ENCODE measurements at regions not wholly inside any gene's neighbourhood (a gene's known extent, or its start where the extent isn't known, plus 50 kb on each side); places are given as distances from the start of the nearest gene placed in this dataset.

GRCh38 chr2:20523799-20524187, 76.9 kb downstream of the RHOB start:
- TF ChIP-seq CTCF (IDR thresholded peaks at IDR 0.05): no peak
- Mint-ChIP-seq H3K9me3 (no peaks in the 10 kb centered on the region), H3K36me3 (ENCODE audit: low read depth) (no peaks in the 10 kb centered on the region), H3K4me1 (ENCODE audit: low read depth) (peaks cover 12% of the 10 kb centered on the region; the same call in 1 of the 2 replicates), H3K27ac (no peak overlapping the region), H3K4me3 (no peak overlapping the region), H3K27me3 (ENCODE audit: insufficient read depth) (peaks cover 26% of the 10 kb centered on the region)
- DNase-seq: no peak

- H3K4me3 Mint-ChIP-seq: no peak overlapping the region
- no peak overlapping the region for H3K27ac Mint-ChIP-seq
Observed at GRCh38 chr2:20524412-20525040, 77.7 kb downstream of the RHOB start.

DNA sequence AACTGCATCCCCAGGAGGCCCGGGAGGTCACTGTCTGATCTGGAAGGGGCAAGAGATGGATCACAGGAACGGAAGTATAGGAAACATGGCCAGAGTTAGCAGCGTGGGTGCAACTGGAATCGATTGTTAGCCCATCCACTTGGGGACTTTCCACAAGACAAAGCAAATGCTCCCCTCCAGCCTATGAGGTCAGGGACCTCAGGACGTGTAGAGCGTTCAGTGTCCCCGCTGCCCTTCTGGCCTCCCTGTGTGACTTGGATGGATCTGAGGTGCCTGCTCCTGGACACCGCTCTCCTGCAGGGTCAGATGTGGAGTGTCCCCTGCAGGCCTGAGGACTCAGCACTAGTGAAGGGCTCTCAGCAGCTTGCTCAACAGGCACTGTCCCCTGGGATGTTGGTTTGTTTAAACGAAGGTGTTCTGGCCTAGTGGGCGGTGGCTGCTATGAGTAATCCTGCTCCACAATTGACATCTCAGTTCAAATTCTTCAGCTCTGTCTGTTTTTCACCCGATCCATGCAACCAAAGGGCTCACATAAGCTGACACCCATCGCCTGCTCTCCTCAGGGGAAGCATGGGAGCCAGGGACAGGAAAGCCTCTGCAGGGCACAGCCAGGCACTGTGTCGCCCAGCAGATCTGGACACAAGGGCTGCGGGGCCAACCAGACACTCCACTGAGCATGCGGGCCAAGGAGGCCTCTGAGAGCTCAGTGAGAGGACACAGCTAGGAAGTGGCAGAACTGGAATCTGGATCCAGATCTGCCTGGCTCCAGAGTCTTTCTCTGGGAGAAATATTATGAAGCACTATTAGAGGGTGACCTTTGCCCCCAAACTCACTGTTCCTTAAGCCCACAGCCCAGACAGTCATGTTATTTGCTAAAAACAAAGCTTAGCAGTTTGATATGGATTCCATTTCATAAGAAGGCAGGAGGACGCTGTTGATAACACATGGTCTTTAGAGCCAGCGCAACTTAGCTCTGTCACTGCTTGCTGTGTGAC, 78.5 kb downstream of the RHOB start:
- H3K27ac Mint-ChIP-seq: no peak overlapping the region
- peaks cover 28% of the 10 kb centered on the region for H3K27me3 Mint-ChIP-seq (ENCODE audit: insufficient read depth)
- peaks cover 12% of the 10 kb centered on the region; the same call in 1 of the 2 replicates for H3K4me1 Mint-ChIP-seq (ENCODE audit: low read depth)

More at GRCh38 chr2:20524412-20525040, 77.7 kb downstream of the RHOB start:
- H3K27me3 Mint-ChIP-seq (ENCODE audit: insufficient read depth): peaks cover 26% of the 10 kb centered on the region
- TF ChIP-seq CTCF (IDR thresholded peaks at IDR 0.05): no peak
- no peak for DNase-seq
- H3K36me3 Mint-ChIP-seq (ENCODE audit: low read depth): no peaks in the 10 kb centered on the region
- peaks cover 12% of the 10 kb centered on the region; the same call in 1 of the 2 replicates for H3K4me1 Mint-ChIP-seq (ENCODE audit: low read depth)
- no peaks in the 10 kb centered on the region for H3K9me3 Mint-ChIP-seq

GRCh38 chr2:20526160-20526559, 79.3 kb downstream of the RHOB start:
- H3K4me1 Mint-ChIP-seq (ENCODE audit: low read depth): peaks cover 12% of the 10 kb centered on the region; the same call in 1 of the 2 replicates
- no peak for DNase-seq
- peaks cover 27% of the 10 kb centered on the region for H3K27me3 Mint-ChIP-seq (ENCODE audit: insufficient read depth)
- TF ChIP-seq CTCF (IDR thresholded peaks at IDR 0.05): no peak
- H3K27ac Mint-ChIP-seq: no peak overlapping the region
- H3K36me3 Mint-ChIP-seq (ENCODE audit: low read depth): no peaks in the 10 kb centered on the region
- no peak overlapping the region for H3K4me3 Mint-ChIP-seq
- no peaks in the 10 kb centered on the region for H3K9me3 Mint-ChIP-seq

More for the DNA sequence above, 78.5 kb downstream of the RHOB start:
- TF ChIP-seq CTCF (IDR thresholded peaks at IDR 0.05): no peak
- no peak overlapping the region for H3K4me3 Mint-ChIP-seq
- no peaks in the 10 kb centered on the region for H3K9me3 Mint-ChIP-seq
- no peaks in the 10 kb centered on the region for H3K36me3 Mint-ChIP-seq (ENCODE audit: low read depth)
- no peak for DNase-seq

DNA sequence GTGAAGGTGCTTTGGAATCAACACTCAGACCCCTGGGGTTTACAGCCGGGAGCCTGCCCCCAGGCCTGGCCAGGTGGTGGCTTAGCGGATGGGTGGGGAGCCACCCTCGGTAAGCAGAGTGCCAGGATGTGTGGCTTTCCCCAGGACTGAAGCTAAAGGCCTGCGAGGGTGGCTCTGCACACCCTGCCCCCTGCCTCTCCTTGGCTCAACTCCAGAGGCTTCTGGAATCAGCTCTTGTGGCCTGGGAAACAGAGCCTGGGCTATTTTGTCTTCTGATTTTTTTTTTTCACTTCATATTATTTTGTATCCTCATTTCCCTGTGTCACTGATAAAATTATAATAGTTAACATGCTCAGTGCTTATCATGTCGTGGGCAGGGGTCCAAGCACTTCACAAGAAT, 79.8 kb downstream of the RHOB start:
- Mint-ChIP-seq H3K4me3 (no peak overlapping the region), H3K4me1 (ENCODE audit: low read depth) (peaks cover 12% of the 10 kb centered on the region; the same call in 1 of the 2 replicates), H3K27ac (no peak overlapping the region), H3K27me3 (ENCODE audit: insufficient read depth) (peaks cover 26% of the 10 kb centered on the region), H3K9me3 (no peaks in the 10 kb centered on the region), H3K36me3 (ENCODE audit: low read depth) (no peaks in the 10 kb centered on the region)
- DNase-seq: no peak
- no peak for TF ChIP-seq CTCF (IDR thresholded peaks at IDR 0.05)

All from HFFc6 (cell line).